OCI-LY3 (cell line): ENCODE measurements at regions not wholly inside any gene's neighbourhood (a gene's known extent, or its start where the extent isn't known, plus 50 kb on each side); places are given as distances from the start of the nearest gene placed in this dataset.

ENCODE experiments used
- EZH2phosphoT487 ChIP-seq: fragments of 200-600 bp; shearing (Covaris generic); IDR thresholded peaks from 2 replicates; pipeline ENCODE4 v1.6.1; 2018; ENCODE audit warnings: antibody characterized with exemption, mixed run types, low read depth
- TF ChIP-seq, protein P1 (sequence below): fragments of 200-600, 300-600 bp; sonication (generic); IDR thresholded peaks from 2 replicates; pipeline ENCODE4 v1.5.1; 2014; ENCODE audit warnings: antibody characterized with exemption, low read length, low read depth

DNA sequence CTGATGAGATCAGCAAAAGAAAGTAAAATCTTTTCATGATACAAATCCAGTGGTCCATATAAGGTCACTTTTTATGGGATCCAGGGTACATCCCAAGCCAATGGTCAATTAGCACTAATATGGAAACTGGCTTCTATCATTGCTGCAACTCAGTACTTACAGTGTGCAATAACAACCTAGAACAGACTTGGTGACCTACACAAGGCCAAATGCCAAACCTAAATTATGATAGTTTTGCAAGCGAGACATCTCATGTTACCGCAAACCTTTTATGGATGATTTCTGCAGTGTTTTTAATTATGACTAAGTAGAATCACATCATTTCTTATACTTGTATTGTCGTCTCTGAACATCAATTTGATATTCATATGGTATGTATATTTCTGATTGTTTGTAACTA lies 583.5 kb upstream of the SEMA3D start:
- TF ChIP-seq, protein P1, sequence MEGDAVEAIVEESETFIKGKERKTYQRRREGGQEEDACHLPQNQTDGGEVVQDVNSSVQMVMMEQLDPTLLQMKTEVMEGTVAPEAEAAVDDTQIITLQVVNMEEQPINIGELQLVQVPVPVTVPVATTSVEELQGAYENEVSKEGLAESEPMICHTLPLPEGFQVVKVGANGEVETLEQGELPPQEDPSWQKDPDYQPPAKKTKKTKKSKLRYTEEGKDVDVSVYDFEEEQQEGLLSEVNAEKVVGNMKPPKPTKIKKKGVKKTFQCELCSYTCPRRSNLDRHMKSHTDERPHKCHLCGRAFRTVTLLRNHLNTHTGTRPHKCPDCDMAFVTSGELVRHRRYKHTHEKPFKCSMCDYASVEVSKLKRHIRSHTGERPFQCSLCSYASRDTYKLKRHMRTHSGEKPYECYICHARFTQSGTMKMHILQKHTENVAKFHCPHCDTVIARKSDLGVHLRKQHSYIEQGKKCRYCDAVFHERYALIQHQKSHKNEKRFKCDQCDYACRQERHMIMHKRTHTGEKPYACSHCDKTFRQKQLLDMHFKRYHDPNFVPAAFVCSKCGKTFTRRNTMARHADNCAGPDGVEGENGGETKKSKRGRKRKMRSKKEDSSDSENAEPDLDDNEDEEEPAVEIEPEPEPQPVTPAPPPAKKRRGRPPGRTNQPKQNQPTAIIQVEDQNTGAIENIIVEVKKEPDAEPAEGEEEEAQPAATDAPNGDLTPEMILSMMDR = no peak
- no peak for TF ChIP-seq EZH2phosphoT487
